Stimulated activated CD4-positive, alpha-beta T cell treated with anti-CD3 and anti-CD28 coated beads, Interleukin-4, amount 100 ng/mL, for 24 hours (primary cell): ENCODE measurements at regions not wholly inside any gene's neighbourhood (a gene's known extent, or its start where the extent isn't known, plus 50 kb on each side); places are given as distances from the start of the nearest gene placed in this dataset.
A peak's percentile ranks its signal among the peaks of the same experiment; 100 is the strongest.

Experiments
- DNase-seq: peaks from one replicate; pipeline ENCODE4 v3.0.0-alpha.2; 2020

DNA sequence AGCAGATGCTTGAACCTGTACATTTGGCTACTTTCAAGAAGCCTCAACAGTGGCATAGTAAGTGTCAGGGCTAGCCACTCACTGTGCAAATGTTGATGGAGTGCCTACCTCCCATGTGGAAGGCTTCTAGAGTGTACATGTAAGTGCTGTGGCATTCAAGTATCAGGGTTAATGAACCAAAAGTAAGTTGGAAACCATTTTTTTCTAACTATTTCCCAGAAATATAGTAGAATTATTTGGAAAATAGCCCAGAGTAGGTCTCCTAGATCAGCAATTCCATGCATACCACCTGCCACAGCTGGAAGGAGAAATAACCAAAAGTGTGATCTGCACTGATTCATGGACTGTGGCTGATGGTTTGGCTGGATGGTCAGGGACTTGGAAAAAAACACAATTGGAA is 53.3 kb downstream of the FOXD1 start:
- no peak for DNase-seq

DNA sequence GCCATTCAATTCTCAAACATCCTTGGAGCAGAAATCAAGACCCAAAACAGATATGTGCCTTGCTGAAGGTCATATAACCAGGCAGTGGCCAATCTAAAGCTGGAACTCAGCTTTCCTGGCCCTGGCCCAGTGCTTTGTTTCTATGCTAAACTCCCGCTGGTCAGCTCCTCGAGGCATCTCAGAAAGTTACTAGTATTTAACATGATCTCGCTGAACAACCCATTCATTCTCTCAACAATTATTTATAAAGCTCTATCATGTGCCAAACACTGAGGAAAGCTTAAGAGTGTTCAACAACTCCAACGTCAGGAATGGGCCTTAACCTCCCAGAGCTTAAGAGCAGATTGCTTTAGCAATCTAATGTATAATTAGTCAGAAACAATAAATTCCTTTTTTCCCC is 54.0 kb downstream of the FOXD1 start:
- no peak for DNase-seq

DNA sequence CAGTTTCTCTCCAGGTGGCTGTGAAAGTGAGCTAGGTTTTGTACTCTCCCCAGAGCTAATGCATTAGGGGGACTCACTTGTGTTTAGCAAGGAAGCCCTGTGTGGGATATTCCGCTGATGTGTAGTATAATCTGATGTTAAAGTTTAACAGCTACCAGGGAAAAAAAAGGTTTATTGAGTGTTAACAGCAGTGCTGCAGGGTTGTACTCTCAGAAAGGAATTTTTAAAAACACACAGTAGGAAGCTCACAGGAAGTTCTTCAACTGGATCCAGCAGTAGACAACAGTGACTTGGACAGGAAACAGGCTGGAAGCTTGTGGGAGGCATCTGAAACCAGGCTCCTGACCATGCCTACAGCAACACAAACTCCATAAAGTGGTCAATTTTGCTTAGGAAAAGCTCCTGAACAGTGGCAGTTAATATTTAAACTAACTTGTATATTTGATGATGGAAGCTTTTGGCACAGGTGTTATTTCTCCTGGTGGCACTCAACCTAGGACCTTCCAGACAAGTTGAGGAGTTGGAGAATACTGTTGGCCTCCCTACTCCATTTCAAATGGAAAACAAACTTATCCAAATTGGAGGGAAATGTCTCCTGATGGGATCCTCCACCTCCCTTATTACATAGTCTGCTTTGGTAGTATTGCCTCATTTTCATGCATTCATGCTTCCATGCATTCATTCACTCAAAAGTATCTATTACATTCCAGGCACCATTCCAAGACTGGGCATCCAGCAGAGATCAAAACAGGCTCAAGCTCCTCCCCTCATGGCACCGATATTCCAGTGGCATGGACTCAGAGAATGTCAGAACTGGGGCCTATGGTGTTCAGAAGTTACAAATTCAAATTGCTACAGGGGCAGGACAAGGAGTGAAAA is 54.7 kb downstream of the FOXD1 start:
- DNase-seq: no peak

DNA sequence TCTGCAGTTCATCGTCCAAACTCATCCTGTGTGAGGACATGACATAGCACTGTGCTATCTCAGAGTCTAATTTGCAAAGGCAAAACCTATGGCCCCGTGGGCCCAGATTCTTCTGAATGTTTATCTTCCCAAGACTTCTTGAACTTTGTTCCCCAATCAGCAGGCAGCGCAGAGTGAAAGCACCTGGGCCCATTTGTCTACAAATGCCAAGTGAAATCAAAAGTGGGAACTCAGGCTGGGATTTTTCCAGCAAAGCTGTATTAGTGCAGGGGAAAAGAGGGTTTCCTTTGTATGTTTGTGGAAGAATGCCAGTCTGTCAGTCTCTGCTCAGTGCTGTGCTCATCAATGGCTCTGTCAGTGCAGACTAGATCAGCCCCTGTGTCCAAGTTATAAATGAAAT is 55.8 kb downstream of the FOXD1 start:
- no peak for DNase-seq

DNA sequence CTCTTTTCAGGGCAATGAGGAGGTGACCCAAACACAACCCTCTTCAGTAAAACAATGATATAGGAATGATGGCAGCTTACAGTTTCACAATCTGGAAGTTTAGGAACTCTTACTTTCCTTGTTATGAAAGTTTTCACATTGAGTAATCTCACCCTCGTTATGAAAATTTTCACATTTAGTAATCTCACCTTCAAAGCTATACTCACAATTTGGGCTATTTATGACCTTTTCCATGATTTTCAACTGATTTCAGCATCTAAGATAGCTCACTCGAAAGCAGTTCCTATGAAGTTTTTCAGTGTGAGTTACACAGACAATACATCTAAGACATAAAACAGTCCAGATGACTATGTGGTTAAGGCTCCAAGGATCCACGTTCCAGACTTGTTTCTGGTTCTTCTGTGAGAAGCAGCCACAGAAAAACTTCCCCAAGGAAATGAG is 57.1 kb downstream of the FOXD1 start:
- DNase-seq: no peak

DNA sequence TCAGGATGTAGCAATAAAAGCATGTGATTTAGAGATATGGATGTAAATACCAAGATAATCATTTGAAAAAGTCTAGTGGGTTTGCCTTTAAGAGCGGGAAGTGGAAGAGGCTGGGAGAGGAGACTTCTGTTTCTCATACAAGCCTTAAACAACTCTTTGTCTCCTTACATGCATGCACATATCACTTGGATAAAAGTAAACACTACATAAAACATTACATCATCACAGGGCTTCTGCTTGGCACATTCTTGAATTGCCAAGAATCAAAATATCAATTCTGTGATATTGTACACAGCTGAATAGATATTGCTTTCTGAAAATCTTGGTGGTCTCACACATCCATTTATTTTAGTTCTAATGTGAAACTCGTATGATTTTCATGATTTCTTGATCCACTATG is 57.6 kb downstream of the FOXD1 start:
- no peak for DNase-seq

DNA sequence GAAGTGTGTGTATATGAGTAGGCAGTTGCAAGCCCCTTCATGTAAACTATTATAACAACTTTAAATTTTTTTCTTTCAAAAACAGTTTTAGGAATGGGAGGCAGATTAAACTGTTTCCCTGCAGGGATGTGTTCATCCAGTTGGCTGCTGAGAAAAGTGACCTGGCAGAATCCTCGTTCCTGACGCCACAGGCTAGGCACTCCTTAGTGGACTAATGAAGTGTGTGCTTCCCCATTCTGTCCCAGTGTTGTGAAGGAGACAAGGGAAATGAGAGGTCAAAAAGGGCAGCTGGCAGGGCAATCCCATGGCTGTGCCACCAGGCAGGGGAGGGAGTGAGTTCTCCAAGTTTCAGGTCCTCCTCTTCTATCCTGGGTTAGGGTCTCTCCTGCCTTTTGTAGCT is 59.8 kb downstream of the FOXD1 start:
- no peak for DNase-seq

DNA sequence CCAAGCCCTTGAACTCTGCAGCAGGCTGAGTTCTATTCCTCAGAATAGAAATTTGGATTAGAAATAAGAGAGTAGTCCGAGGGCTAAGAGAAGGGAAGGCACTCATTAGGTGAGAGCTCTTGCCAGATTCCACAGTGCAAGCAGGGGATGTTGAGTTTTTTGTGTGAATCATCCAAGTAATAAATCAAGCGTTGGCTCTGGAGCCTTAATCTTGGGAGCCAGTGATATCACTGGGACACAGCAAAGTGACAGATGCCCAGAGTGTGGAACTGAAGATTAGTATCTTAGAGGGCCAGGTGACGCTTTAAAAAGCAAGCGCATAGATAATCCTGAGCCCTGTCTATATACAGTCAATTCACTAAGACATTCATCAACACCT is 60.3 kb downstream of the FOXD1 start:
- no peak for DNase-seq

DNA sequence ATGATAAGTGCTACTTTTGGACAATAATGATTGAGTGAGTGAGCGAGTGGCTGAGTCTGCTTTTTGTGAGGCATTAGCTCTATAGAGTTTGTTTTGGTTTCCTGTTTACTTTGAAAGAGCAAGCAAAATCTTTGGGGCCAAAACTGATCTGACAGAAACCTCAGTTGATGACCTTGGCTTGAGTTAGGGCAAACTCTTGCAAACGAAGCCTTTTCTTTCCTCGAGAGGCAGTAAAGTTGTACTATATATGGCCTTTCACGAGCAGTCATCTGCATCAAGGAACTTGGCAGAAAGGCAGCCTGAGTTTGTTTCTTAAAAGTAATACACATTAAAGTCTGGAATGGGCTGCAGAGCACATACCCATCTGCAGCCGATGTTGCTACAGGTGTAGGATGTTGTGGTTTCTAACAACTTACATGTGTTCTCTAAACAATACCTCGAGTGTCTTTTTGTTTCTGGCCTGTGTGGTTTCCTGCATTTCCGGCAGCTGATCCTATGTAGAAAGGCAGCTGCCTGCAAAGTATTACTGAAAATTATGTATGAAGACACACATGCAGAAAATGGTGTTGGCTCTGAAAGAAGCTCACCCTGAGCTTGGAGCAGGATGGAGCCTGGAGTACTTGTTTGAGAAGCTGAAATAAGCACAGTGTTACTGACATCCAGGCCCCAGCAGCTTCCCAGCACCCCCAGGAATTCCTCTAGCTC is 60.8 kb downstream of the FOXD1 start:
- DNase-seq: peak; percentile 28

DNA sequence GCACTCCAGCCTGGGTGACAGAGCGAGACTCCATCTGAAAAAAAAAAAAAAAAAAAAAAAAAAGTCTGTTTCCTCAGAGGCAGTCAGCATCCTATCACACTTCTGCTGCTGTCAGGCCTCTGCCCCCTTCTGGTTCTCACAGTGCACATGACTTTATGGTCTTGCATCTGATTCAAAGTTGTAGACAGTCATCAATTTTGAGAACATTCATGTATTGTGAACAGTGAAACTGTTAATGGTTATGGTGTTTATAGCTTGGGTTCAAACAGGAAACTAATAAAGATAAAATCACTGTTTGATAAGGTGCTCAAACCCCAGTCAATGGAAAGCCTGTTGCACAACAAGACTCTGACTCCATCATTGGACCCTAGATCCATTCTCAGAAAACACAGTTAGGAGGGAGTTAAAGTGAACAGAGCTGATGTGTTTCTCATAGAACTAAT is 61.4 kb downstream of the FOXD1 start:
- DNase-seq: no peak

DNA sequence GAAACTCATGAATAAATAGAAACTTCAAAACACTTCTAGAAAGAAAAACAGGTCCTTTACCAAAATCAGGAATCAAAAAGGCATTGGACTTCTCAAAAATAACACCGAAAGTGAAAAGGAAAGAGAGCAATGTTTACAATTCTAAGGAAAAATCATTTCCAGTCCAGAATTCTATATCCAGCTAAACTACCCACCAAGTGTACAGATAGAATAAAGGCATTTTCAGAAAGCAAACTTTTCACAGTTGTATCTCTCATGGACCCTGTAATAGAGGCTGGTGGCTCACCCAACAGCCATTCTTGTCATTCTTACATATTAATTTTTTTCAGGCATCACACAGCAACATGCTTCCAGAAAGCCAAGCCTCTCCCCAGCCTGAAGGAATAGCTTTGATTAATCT is 63.7 kb downstream of the FOXD1 start:
- no peak for DNase-seq

DNA sequence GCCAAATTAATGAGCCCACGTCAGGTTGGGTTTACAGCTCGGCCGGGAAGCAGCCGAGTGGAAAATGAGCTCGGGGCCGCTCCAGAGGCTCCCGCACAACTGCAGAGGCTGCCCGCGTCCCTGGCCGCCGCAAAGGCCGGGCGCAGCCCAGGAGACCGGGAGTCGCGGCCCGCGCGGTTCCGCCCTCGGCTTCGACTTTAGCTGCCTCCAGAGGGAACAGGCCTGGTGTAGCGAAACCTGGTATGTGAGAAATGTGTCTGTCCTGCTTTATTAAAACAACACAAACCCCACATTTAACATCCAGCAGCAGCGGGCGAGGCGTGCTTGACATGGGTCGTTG is 66.2 kb downstream of the FOXD1 start:
- no peak for DNase-seq

DNA sequence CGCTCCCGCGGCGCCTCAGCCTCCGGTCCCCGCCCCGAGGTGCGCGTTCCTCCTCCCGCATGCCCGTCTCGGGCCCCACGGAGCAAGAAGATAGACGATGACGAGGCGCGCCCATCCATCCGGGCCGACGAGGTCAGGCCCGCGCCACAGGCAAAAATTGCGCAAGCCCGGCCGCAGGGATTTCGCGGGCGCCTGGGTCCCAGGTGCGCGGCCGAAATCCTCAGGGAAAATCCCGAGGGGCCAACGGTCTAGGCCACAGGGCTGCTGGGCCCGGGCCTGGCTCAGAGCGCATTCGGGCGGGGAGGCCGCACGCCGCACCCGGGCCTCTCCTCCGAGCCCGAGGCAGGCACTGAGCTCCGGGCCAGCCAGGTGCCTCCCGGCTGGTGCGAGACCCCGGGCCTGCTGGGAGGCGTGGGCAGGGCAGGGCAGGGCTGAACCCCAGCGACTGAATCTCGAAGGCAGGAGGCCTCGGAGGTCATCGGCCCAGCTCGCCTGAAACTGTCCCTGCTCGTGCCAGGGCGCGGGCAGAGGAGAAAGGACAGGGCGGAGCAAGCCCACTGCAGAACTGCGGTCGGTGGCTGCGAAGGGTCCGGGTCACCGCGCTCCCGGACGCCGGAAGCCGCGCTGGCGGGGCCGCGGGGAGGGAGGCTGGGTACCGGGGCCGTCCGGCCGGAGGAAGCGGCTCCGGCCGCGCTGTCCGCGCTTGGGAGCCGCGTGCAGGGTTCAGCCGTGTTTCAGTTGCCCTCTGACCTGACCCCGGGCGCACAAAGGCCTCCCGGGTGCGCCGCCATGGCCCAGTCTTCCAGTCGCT is 66.8 kb downstream of the FOXD1 start:
- DNase-seq: no peak

DNA sequence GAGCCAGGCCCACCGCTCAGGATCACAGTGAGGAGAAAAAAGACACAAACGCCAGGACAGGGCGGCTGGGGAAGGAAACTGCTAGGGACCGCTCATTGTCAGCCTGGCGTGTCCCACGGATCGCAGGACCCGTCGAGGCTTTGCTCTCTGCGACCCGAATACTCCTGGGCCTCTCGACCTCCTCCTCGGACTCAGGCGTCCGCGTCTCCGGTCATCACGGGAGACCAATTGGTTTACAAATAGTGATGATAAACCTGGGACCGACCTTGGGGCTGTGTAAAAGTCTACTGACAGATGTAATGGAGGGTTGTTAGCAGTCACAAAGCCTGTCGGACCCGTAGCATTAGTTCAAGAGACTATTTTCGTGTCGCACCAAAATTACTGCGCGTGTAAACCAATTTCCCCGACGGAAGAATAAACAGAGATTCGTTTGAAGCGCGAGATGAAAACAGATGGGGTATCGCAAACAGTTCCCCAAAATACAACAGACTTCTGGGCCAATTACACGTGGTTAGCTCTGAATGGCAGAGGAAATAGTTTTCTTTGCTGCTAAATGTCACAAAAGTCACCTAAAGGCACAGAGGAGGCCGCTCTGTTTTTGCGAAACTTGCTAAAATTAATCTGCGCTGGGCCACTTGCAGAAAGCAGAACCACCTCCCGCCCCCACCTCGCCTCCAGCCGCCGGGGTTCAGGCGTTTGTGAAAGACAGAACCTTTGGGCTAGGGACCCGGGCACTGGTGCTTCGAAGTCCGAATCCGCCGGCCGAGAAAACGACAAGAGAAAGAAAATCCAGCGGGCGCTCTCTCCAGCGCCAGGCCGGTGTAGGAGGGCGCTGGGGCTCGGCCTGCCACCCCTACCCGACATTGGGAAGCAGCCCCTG is 67.6 kb downstream of the FOXD1 start:
- DNase-seq: no peak

DNA sequence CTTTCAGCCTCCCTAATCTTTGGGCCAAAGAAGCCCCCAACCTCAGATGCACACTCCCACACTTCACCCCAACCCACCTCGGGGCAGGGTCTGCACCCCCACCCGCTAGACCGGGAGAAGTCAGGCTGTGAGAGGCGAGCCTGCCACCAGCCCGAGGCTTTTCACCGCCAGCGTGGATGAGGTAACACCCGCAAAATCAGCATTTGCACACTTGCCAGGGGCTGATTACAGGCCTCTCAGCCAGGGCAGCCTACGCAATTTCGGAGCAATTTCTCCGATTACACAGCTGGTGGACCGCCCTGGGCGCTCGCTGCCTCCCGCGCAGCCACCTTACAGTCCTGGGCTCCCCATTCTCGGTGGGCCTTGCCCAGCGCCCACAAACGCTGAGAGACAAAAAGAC is 68.5 kb downstream of the FOXD1 start:
- DNase-seq: no peak

DNA sequence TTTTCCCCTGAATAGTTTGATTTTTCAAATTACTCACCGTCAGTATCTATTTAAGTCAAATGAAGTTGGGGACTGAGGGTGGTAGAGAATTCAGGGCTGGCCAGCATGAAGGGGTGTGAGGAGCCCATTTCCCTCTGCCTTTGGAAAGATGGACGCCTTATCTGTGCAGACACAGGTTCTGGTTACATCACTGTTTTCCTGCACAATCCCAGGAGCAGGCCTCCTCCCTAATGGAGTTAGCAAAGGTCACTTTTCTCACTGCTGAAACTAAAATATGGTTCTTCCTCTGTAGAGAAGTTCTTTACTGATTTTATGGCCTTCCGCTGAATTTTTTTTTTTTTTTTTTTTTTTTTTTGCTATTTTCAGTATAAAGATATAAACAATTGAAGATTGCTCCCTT is 69.1 kb downstream of the FOXD1 start:
- no peak for DNase-seq

DNA sequence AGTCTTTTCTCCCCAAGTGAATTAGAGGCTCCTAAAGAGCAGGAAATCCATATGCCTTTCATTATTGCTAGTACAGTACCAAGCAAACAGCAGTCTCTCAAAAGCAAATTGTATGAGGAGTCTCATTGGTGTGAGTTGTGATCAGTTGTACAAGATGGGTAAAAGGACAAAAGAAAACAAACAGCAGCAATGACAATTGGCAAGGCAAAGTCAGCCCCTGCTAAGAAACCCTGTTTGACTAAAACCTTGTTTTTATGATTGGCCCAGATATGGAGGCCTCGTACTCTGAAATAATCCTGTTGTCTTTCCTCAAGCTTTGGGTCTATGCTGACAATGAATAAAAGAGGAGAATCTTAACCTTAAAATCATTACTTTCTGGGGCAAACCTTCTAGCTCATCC is 69.8 kb downstream of the FOXD1 start:
- no peak for DNase-seq

DNA sequence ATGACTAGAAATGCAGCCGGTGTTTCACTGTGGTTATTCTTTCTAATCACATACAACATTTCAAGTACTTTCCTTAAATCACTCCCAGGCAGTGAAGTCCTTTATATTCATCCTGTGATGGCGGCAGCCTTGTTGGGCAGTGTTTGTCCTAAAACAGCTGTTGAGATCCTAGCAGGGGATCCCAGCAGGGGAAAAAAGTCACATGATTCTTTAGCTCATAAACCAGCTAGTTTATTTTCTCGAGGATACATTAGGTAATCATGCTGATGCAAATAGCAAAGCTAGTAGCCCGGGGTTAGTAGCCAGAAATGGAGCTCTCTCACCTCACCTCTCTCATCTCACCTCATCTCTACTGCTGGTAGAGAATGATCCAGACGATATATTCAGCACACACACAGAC is 70.5 kb downstream of the FOXD1 start:
- no peak for DNase-seq

DNA sequence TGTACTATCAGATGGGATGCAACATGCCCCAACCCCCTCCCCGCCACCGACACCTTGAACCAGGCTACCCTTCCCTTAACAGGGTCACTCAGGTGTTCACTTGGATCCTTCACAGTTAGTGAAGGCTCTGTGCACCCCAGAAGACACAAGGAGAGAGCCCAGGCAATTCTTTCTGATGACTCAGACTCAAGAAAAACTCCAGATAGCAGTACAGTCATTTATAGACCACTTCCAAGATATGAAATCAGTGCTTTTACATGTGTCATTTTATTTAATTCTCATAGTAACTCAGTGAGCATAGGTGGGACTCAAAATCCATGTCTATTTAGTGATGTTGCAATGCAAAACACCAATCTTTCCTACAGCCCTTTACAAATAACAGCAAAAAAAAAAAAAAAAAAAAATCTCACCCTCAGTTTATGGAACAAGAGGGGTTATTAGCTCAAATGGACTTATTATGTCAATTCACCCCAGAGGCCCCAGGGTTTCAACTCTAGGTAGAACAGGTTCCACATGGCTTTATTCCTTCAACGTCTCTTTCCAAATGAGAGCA is 71.9 kb downstream of the FOXD1 start:
- no peak for DNase-seq

DNA sequence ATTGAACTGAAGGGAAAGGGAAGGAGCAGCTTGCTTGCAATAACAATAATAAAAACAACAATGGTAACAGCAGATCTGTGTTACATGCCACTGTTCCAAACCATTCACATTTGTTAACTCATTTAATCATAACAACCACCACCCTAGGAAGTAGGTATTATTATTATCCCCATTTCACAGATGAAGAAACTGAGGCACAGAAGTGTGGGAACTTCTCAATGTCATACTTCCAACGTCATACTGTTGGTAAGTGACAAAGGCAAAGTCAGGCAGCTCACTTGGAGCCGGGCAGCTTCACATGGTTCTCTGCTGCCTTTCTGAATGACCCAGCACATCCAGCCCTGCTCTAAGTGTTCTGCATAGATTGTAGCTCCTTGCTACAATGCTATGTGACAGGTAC is 72.6 kb downstream of the FOXD1 start:
- DNase-seq: no peak

DNA sequence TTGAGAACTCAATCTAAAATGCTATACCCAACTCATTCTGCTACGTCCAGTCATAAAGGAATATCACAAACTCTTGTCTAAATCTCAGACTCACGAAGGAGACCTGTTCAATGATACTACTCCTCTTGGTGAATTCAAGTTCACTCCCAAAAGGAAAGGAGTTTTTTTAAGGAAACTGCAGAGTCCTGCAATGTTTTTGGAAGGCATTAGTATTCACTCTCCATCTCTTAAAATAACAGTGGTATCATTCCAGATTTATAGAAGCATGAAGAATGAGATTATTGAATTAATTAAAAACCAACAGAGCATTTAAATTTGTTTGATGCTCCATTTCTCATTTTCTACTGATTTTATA is 73.4 kb downstream of the FOXD1 start:
- no peak for DNase-seq

DNA sequence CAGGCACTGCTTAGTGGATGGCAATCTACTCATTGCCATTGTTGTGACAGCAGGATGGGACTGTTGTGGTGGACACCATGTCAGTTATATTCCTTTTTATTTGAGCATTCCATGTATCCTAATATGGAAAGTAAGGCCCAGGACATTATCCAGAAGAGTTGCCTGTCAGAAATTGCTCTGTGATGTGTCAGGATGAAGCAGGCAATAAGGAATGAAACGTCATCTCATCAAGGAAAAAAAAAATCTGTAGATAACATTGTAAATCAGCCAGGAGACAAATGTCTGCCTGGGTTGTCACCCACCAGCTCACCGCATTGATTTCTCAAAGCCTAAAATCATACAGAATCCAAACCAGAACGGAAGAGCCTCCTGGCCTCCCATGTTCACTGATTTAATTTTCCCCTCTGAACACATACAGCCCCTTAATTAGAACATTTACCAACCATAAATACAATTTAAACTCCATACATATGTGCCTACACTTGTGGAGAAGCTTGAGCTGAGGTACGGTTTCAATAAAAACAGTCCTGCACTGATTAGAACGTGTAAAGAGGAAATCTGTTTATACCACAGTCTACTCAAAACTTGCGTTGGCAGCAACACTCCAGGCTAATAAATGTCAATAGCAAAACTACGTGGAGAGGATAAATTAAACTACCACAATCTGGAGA is 73.9 kb downstream of the FOXD1 start:
- no peak for DNase-seq
